ENCODE measurements at regions not wholly inside any gene's neighbourhood (a gene's known extent, or its start where the extent isn't known, plus 50 kb on each side); places are given as distances from the start of the nearest gene placed in this dataset.
"Not testable (repeated sequence)": the region's sequence is repeated elsewhere in the genome, so short reads cannot be mapped to it uniquely, and the experiment has no call there.

DNA sequence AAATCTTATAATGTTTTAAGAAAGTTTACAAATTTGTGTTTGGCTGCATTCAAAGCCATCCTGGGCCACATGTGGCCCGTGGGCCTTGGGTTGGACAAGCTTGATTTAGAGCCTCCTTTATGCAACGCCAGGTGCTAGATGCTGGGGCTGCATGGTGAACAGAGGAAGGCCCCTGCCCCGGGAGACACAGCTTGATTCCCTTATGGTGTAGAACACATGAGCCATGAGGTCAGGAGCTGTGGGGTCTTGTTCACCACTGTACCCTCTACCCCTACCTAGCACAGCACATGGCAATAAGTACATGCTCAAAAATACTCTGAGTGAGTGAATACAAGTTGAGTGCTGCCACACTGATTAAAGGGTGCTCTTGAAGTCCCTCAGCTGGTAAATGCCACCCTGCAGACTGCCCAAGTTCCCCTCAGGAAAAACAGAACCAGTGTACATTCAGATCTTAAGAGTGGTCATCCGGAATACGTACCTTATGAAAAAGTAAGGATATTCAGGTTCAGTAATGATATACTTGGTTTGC is 71.9 kb downstream of the ARRDC3 start:
- no peaks in the 10 kb centered on the region for H4K20me1 ChIP-seq (ENCODE audit: insufficient read depth)
- H3K27ac ChIP-seq (ENCODE audit: low read length), result no peak overlapping the region
- H3F3A ChIP-seq (ENCODE audit: insufficient read depth, low read length, poor library complexity, severe bottlenecking), result no peaks in the 10 kb centered on the region
- H3K9me2 ChIP-seq (ENCODE audit: insufficient read depth, low read length), result no peaks in the 10 kb centered on the region
- no peaks in the 10 kb centered on the region for H3K9me3 ChIP-seq (ENCODE audit: low read length)
- no peaks in the 10 kb centered on the region for H3K79me2 ChIP-seq (replicated peaks; ENCODE audit: insufficient read depth, low read length)
- H3K9ac ChIP-seq (ENCODE audit: low read length), result no peak overlapping the region
- H3K27me3 ChIP-seq (ENCODE audit: insufficient read depth, low read depth, low read length), result no peaks in the 10 kb centered on the region
- no peak overlapping the region for H3K4me3 ChIP-seq (ENCODE audit: low read length)
- H3K4me2 ChIP-seq (ENCODE audit: low read length), result no peak overlapping the region
- TF ChIP-seq EP300 (conservative IDR thresholded peaks at IDR 0.05; ENCODE audit: poor library complexity, severe bottlenecking), result no peak
- TF ChIP-seq, protein P1, sequence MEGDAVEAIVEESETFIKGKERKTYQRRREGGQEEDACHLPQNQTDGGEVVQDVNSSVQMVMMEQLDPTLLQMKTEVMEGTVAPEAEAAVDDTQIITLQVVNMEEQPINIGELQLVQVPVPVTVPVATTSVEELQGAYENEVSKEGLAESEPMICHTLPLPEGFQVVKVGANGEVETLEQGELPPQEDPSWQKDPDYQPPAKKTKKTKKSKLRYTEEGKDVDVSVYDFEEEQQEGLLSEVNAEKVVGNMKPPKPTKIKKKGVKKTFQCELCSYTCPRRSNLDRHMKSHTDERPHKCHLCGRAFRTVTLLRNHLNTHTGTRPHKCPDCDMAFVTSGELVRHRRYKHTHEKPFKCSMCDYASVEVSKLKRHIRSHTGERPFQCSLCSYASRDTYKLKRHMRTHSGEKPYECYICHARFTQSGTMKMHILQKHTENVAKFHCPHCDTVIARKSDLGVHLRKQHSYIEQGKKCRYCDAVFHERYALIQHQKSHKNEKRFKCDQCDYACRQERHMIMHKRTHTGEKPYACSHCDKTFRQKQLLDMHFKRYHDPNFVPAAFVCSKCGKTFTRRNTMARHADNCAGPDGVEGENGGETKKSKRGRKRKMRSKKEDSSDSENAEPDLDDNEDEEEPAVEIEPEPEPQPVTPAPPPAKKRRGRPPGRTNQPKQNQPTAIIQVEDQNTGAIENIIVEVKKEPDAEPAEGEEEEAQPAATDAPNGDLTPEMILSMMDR (IDR thresholded peaks at IDR 0.05; ENCODE audit: poor library complexity, severe bottlenecking), result no peak
- TF ChIP-seq EZH2 (IDR thresholded peaks at IDR 0.05; ENCODE audit: borderline replicate concordance, insufficient read depth, low read length, poor library complexity, severe bottlenecking), result no peak
- no peak for TF ChIP-seq RAD21 (conservative IDR thresholded peaks at IDR 0.05)
- H3K36me3 ChIP-seq (ENCODE audit: insufficient read depth, low read length), result no peaks in the 10 kb centered on the region
- H2AFZ ChIP-seq (ENCODE audit: low read depth, low read length), result no peak overlapping the region

DNA sequence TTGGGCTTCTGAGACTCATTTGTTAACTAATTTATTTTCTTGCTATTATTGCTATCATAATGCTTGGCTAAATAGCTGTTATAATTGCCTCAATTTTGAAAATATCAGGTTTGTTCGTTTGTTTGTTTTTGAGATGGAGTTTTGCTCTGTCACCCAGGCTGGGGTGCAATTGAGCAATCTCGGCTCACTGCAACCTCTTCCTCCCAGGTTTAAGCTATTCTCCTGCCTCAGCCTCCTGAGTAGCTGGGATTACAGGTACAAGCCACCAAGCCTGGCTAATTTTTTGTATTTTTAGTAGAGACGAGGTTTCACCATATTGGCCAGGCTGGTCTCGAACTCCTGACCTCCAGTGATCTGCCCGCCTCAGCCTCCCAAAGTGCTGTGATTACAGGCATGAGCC is 75.0 kb downstream of the ARRDC3 start:
- not testable (repeated sequence) for H3K9me2 ChIP-seq (ENCODE audit: insufficient read depth, low read length)

DNA sequence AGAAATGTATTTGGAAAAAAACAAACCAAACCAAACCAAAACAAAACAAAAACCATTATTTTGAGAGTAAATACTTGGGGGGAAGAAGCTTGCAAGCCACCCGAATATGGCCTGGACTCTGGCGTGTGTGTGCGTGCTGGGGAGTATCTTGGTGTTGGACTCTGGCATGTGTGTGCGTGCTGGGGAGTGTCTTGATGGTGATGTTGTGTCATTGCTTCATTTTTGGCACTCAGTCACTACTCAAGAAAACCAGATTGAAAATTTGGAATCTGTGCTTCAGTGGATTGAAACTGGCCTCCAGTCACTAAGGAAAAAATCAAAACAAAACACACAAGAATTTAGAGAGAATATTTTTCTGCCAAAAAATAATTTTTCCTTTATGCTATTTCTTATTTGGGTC is 76.1 kb downstream of the ARRDC3 start:
- Histone ChIP-seq H3K36me3 (ENCODE audit: insufficient read depth, low read length) (no peaks in the 10 kb centered on the region), H3F3A (ENCODE audit: insufficient read depth, low read length, poor library complexity, severe bottlenecking) (no peaks in the 10 kb centered on the region), H3K4me3 (ENCODE audit: low read length) (no peak overlapping the region), H3K27ac (ENCODE audit: low read length) (no peak overlapping the region), H2AFZ (ENCODE audit: low read depth, low read length) (no peak overlapping the region), H4K20me1 (ENCODE audit: insufficient read depth) (no peaks in the 10 kb centered on the region), H3K9me2 (ENCODE audit: insufficient read depth, low read length) (no peaks in the 10 kb centered on the region), H3K9me3 (ENCODE audit: low read length) (no peaks in the 10 kb centered on the region), H3K27me3 (ENCODE audit: insufficient read depth, low read depth, low read length) (no peaks in the 10 kb centered on the region), H3K4me2 (ENCODE audit: low read length) (no peak overlapping the region), H3K79me2 (replicated peaks; ENCODE audit: insufficient read depth, low read length) (no peaks in the 10 kb centered on the region), H3K9ac (ENCODE audit: low read length) (no peak overlapping the region)
- TF ChIP-seq, protein P2, sequence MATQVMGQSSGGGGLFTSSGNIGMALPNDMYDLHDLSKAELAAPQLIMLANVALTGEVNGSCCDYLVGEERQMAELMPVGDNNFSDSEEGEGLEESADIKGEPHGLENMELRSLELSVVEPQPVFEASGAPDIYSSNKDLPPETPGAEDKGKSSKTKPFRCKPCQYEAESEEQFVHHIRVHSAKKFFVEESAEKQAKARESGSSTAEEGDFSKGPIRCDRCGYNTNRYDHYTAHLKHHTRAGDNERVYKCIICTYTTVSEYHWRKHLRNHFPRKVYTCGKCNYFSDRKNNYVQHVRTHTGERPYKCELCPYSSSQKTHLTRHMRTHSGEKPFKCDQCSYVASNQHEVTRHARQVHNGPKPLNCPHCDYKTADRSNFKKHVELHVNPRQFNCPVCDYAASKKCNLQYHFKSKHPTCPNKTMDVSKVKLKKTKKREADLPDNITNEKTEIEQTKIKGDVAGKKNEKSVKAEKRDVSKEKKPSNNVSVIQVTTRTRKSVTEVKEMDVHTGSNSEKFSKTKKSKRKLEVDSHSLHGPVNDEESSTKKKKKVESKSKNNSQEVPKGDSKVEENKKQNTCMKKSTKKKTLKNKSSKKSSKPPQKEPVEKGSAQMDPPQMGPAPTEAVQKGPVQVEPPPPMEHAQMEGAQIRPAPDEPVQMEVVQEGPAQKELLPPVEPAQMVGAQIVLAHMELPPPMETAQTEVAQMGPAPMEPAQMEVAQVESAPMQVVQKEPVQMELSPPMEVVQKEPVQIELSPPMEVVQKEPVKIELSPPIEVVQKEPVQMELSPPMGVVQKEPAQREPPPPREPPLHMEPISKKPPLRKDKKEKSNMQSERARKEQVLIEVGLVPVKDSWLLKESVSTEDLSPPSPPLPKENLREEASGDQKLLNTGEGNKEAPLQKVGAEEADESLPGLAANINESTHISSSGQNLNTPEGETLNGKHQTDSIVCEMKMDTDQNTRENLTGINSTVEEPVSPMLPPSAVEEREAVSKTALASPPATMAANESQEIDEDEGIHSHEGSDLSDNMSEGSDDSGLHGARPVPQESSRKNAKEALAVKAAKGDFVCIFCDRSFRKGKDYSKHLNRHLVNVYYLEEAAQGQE (IDR thresholded peaks at IDR 0.05; ENCODE audit: borderline replicate concordance), result no peak
- TF ChIP-seq EZH2 (IDR thresholded peaks at IDR 0.05; ENCODE audit: borderline replicate concordance, insufficient read depth, low read length, poor library complexity, severe bottlenecking), result no peak
- no peak for TF ChIP-seq EP300 (conservative IDR thresholded peaks at IDR 0.05; ENCODE audit: poor library complexity, severe bottlenecking)

More for the DNA sequence above, 75.0 kb downstream of the ARRDC3 start:
- H3F3A ChIP-seq (ENCODE audit: insufficient read depth, low read length, poor library complexity, severe bottlenecking); H3K27me3 ChIP-seq (ENCODE audit: insufficient read depth, low read depth, low read length); H2AFZ ChIP-seq (ENCODE audit: low read depth, low read length); H3K4me2 ChIP-seq (ENCODE audit: low read length); H3K27ac ChIP-seq (ENCODE audit: low read length); H3K36me3 ChIP-seq (ENCODE audit: insufficient read depth, low read length); H3K79me2 ChIP-seq (replicated peaks; ENCODE audit: insufficient read depth, low read length); H4K20me1 ChIP-seq (ENCODE audit: insufficient read depth); H3K9me3 ChIP-seq (ENCODE audit: low read length); H3K9ac ChIP-seq (ENCODE audit: low read length); H3K4me3 ChIP-seq (ENCODE audit: low read length): not testable (repeated sequence)
